Activated naive CD4-positive, alpha-beta T cell treated with anti-CD3 and anti-CD28 coated beads, Interleukin-2, amount 10 ng/mL, durations not matched to agents 7 days and 5 days (primary cell): ENCODE measurements at regions not wholly inside any gene's neighbourhood (a gene's known extent, or its start where the extent isn't known, plus 50 kb on each side); places are given as distances from the start of the nearest gene placed in this dataset.

Source experiments
- CTCF ChIA-PET: fragments of 350-600 bp; sonication (Branson Sonifier 250); formaldehyde crosslinking; loops from one replicate; lab custom pipeline; 2021; ENCODE audit warnings: antibody characterized with exemption; lab: Charles Lee
- DNase-seq: peaks from one replicate; pipeline ENCODE4 v3.0.0-alpha.2; 2020
- H3K27ac Mint-ChIP-seq: one replicate; pipeline ENCODE4 v1.8.0; 2021; ENCODE audit warnings: mild to moderate bottlenecking, moderate library complexity, mixed read lengths
- H3K27me3 Mint-ChIP-seq: one replicate; pipeline ENCODE4 v1.8.0; 2021; ENCODE audit warnings: mild to moderate bottlenecking, mixed read lengths
- H3K36me3 Mint-ChIP-seq: one replicate; pipeline ENCODE4 v1.8.0; 2021; ENCODE audit warnings: mixed read lengths
- H3K4me1 Mint-ChIP-seq: one replicate; pipeline ENCODE4 v1.8.0; 2021; ENCODE audit warnings: mixed read lengths
- H3K4me3 Mint-ChIP-seq: one replicate; pipeline ENCODE4 v1.8.0; 2021; ENCODE audit warnings: mild to moderate bottlenecking, moderate library complexity, mixed read lengths
- H3K9me3 Mint-ChIP-seq: one replicate; pipeline ENCODE4 v1.8.0; 2021; ENCODE audit warnings: mixed read lengths

GRCh38 chr3:157097198-157097597, 62.7 kb downstream of the CCNL1 start:
- H3K27me3 Mint-ChIP-seq = peaks cover 4% of the 10 kb centered on the region
- peaks cover 10% of the 10 kb centered on the region for H3K4me1 Mint-ChIP-seq
- no peak overlapping the region for H3K4me3 Mint-ChIP-seq
- CTCF ChIA-PET = interaction anchor here (1.1 kb wide), 1 partner anchor 20 kb away, joined by 3 read pairs; no protein-coding TSS in a partner anchor
- no peak for DNase-seq
- H3K9me3 Mint-ChIP-seq = no peaks in the 10 kb centered on the region
- H3K27ac Mint-ChIP-seq = no peak overlapping the region
- H3K36me3 Mint-ChIP-seq = no peaks in the 10 kb centered on the region

- Mint-ChIP-seq H3K27ac (no peak overlapping the region), H3K4me1 (peaks cover 12% of the 10 kb centered on the region), H3K27me3 (peaks cover 4% of the 10 kb centered on the region), H3K4me3 (no peak overlapping the region), H3K36me3 (no peaks in the 10 kb centered on the region), H3K9me3 (no peaks in the 10 kb centered on the region)
- no peak for DNase-seq
- CTCF ChIA-PET = no interaction called here
These were observed 63.6 kb downstream of the CCNL1 start for GRCh38 chr3:157096328-157096727.
